ENCODE measurements at regions not wholly inside any gene's neighbourhood (a gene's known extent, or its start where the extent isn't known, plus 50 kb on each side); places are given as distances from the start of the nearest gene placed in this dataset.

- no peak overlapping the region for H3K4me3 ChIP-seq (ENCODE audit: low read depth in 1 of 2, low read length in 2 of 2)
Observed at GRCh38 chr12:92627511-92627910, 75.3 kb upstream of the PLEKHG7 start.

DNA sequence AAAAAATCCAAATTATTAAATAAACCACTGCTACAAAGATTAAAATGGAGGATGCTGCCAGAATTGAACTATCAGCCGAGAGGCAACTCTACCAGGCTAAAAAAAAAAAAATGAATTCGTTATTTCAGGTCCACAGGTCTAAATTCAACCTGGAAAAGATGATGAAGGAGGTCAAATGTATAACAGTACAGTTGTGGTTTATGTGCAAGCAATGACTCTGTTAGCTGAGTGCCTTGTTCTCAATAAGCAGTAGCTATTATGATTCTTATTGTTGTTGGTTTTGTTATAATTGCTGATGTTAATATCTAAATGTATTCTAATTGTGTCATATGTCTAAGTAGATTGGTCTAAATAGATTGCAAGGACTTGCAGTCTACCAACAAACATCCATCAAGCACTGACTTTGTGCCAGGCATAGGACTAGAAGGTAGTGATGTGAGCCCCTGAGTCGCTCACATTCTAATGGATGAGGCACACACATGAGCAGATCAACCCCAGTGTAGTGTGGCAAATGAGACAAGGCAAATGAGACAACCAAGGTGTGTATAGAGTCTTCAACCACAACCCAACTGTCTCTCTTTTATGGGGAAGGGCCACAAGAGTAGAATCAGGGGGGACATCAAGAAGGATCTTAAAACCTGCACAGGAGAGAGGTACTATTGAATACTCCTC lies 77.0 kb upstream of the PLEKHG7 start:
- H3K36me3 ChIP-seq (ENCODE audit: insufficient read depth, low read length): no peaks in the 10 kb centered on the region
- H3K27me3 ChIP-seq (ENCODE audit: control insufficient read depth in 1 of 2, insufficient read depth in 2 of 2, low read length in 2 of 2): no peaks in the 10 kb centered on the region
- H3K4me3 ChIP-seq (ENCODE audit: low read depth in 1 of 2, low read length in 2 of 2): no peak overlapping the region
- no peaks in the 10 kb centered on the region for H3K9me3 ChIP-seq (ENCODE audit: low read length)
- no peak overlapping the region for H3K9ac ChIP-seq (ENCODE audit: low read length)
- H3K4me1 ChIP-seq (ENCODE audit: insufficient read depth, low read length): no peaks in the 10 kb centered on the region
- H3K27ac ChIP-seq (ENCODE audit: low read depth, low read length): no peak overlapping the region

More at GRCh38 chr12:92627511-92627910, 75.3 kb upstream of the PLEKHG7 start:
- Histone ChIP-seq H3K27ac (ENCODE audit: low read depth, low read length) (no peak overlapping the region), H3K4me1 (ENCODE audit: insufficient read depth, low read length) (no peaks in the 10 kb centered on the region), H3K36me3 (ENCODE audit: insufficient read depth, low read length) (no peaks in the 10 kb centered on the region), H3K27me3 (ENCODE audit: control insufficient read depth in 1 of 2, insufficient read depth in 2 of 2, low read length in 2 of 2) (no peaks in the 10 kb centered on the region), H3K9me3 (ENCODE audit: low read length) (no peaks in the 10 kb centered on the region), H3K9ac (ENCODE audit: low read length) (no peak overlapping the region)

- Histone ChIP-seq H3K9me3 (ENCODE audit: low read length) (no peaks in the 10 kb centered on the region), H3K27me3 (ENCODE audit: control insufficient read depth in 1 of 2, insufficient read depth in 2 of 2, low read length in 2 of 2) (no peaks in the 10 kb centered on the region), H3K36me3 (ENCODE audit: insufficient read depth, low read length) (no peaks in the 10 kb centered on the region), H3K4me1 (ENCODE audit: insufficient read depth, low read length) (no peaks in the 10 kb centered on the region), H3K27ac (ENCODE audit: low read depth, low read length) (no peak overlapping the region), H3K9ac (ENCODE audit: low read length) (no peak overlapping the region), H3K4me3 (ENCODE audit: low read depth in 1 of 2, low read length in 2 of 2) (no peak overlapping the region)
Observed at GRCh38 chr12:92624236-92624635, 78.6 kb upstream of the PLEKHG7 start.

DNA sequence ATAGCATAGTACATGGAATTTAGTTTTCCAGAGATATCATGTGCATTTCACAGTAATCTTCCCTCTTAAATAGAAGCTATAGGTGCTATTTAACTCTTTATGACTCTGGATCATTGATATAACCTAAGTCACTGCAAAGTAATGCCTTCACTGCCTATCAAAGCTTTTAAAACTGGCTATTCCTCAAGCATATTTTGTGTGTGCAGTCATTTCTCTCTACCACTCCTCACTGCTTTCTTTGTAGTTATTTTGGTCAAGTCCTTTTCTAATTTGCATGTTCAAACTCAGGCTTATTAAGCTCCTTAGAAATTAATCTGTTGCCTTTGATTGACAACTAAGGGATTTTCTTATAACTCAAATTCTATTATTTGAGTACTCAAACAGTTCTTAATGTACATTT lies 79.4 kb upstream of the PLEKHG7 start:
- Histone ChIP-seq H3K36me3 (ENCODE audit: insufficient read depth, low read length) (no peaks in the 10 kb centered on the region), H3K4me1 (ENCODE audit: insufficient read depth, low read length) (no peaks in the 10 kb centered on the region), H3K27ac (ENCODE audit: low read depth, low read length) (no peak overlapping the region), H3K9me3 (ENCODE audit: low read length) (no peaks in the 10 kb centered on the region), H3K27me3 (ENCODE audit: control insufficient read depth in 1 of 2, insufficient read depth in 2 of 2, low read length in 2 of 2) (no peaks in the 10 kb centered on the region), H3K9ac (ENCODE audit: low read length) (no peak overlapping the region), H3K4me3 (ENCODE audit: low read depth in 1 of 2, low read length in 2 of 2) (no peak overlapping the region)

GRCh38 chr12:92621833-92622232 lies 81.0 kb upstream of the PLEKHG7 start:
- Histone ChIP-seq H3K27me3 (ENCODE audit: control insufficient read depth in 1 of 2, insufficient read depth in 2 of 2, low read length in 2 of 2) (no peaks in the 10 kb centered on the region), H3K36me3 (ENCODE audit: insufficient read depth, low read length) (no peaks in the 10 kb centered on the region), H3K9ac (ENCODE audit: low read length) (no peak overlapping the region), H3K4me3 (ENCODE audit: low read depth in 1 of 2, low read length in 2 of 2) (no peak overlapping the region), H3K27ac (ENCODE audit: low read depth, low read length) (no peak overlapping the region), H3K9me3 (ENCODE audit: low read length) (no peaks in the 10 kb centered on the region), H3K4me1 (ENCODE audit: insufficient read depth, low read length) (no peaks in the 10 kb centered on the region)

- Histone ChIP-seq H3K27ac (ENCODE audit: low read depth, low read length) (no peak overlapping the region), H3K4me1 (ENCODE audit: insufficient read depth, low read length) (no peaks in the 10 kb centered on the region), H3K9me3 (ENCODE audit: low read length) (no peaks in the 10 kb centered on the region), H3K4me3 (ENCODE audit: low read depth in 1 of 2, low read length in 2 of 2) (no peak overlapping the region), H3K9ac (ENCODE audit: low read length) (no peak overlapping the region), H3K27me3 (ENCODE audit: control insufficient read depth in 1 of 2, insufficient read depth in 2 of 2, low read length in 2 of 2) (no peaks in the 10 kb centered on the region), H3K36me3 (ENCODE audit: insufficient read depth, low read length) (no peaks in the 10 kb centered on the region)
Observed at GRCh38 chr12:92621312-92621711, 81.5 kb upstream of the PLEKHG7 start.

- Histone ChIP-seq H3K9me3 (ENCODE audit: low read length) (no peaks in the 10 kb centered on the region), H3K9ac (ENCODE audit: low read length) (no peak overlapping the region), H3K4me3 (ENCODE audit: low read depth in 1 of 2, low read length in 2 of 2) (no peak overlapping the region), H3K36me3 (ENCODE audit: insufficient read depth, low read length) (no peaks in the 10 kb centered on the region), H3K27ac (ENCODE audit: low read depth, low read length) (no peak overlapping the region), H3K27me3 (ENCODE audit: control insufficient read depth in 1 of 2, insufficient read depth in 2 of 2, low read length in 2 of 2) (no peaks in the 10 kb centered on the region), H3K4me1 (ENCODE audit: insufficient read depth, low read length) (no peaks in the 10 kb centered on the region)
Observed at GRCh38 chr12:92619730-92620684, 82.8 kb upstream of the PLEKHG7 start.

DNA sequence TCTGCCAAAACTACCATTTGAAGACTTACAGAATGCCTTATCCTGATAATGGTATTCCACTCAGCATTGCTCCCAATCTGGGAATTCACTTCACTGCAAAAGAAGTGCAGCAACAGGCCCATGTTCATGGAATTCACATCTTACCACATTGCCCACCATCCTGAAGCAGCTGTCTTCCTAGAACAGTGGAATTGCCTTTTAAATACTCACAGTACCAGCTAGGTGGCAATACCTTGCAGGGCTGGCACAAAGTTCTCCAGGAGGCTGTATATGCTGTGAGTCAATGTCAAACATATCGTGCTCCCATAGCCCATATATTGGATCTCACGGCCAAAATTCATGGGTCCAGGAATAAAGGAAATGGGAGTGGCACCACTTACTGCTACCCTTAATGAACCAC lies 83.8 kb upstream of the PLEKHG7 start:
- no peak overlapping the region for H3K4me3 ChIP-seq (ENCODE audit: low read depth in 1 of 2, low read length in 2 of 2)
- H3K9ac ChIP-seq (ENCODE audit: low read length): no peak overlapping the region
- H3K27ac ChIP-seq (ENCODE audit: low read depth, low read length): no peak overlapping the region
- H3K36me3 ChIP-seq (ENCODE audit: insufficient read depth, low read length): no peaks in the 10 kb centered on the region
- H3K4me1 ChIP-seq (ENCODE audit: insufficient read depth, low read length): no peaks in the 10 kb centered on the region
- no peaks in the 10 kb centered on the region for H3K9me3 ChIP-seq (ENCODE audit: low read length)
- H3K27me3 ChIP-seq (ENCODE audit: control insufficient read depth in 1 of 2, insufficient read depth in 2 of 2, low read length in 2 of 2): no peaks in the 10 kb centered on the region

- Histone ChIP-seq H3K27me3 (ENCODE audit: control insufficient read depth in 1 of 2, insufficient read depth in 2 of 2, low read length in 2 of 2) (no peaks in the 10 kb centered on the region), H3K27ac (ENCODE audit: low read depth, low read length) (no peak overlapping the region), H3K9me3 (ENCODE audit: low read length) (no peaks in the 10 kb centered on the region), H3K9ac (ENCODE audit: low read length) (no peak overlapping the region), H3K36me3 (ENCODE audit: insufficient read depth, low read length) (no peaks in the 10 kb centered on the region), H3K4me1 (ENCODE audit: insufficient read depth, low read length) (no peaks in the 10 kb centered on the region), H3K4me3 (ENCODE audit: low read depth in 1 of 2, low read length in 2 of 2) (no peak overlapping the region)
Observed at GRCh38 chr12:92615703-92616102, 87.1 kb upstream of the PLEKHG7 start.

DNA sequence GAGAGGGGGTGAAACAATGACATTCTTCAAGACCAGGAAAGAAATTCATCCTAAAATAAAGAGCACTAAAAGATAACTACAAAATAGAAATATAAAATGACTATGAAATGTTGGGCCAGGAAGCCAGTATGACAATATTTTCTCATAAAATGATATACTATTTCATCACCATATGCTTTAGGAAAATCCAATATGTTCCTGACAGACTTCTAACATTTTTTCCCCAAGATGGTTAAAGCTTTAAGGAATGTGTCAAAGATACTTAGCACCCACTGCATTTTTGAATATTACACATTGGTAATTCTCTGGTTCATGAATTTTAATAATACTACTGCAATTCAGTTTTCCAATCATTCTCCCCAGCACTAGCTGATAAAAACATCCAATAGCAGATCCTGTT lies 87.7 kb upstream of the PLEKHG7 start:
- Histone ChIP-seq H3K4me1 (ENCODE audit: insufficient read depth, low read length) (no peaks in the 10 kb centered on the region), H3K36me3 (ENCODE audit: insufficient read depth, low read length) (no peaks in the 10 kb centered on the region), H3K4me3 (ENCODE audit: low read depth in 1 of 2, low read length in 2 of 2) (no peak overlapping the region), H3K9me3 (ENCODE audit: low read length) (no peaks in the 10 kb centered on the region), H3K27ac (ENCODE audit: low read depth, low read length) (no peak overlapping the region), H3K9ac (ENCODE audit: low read length) (no peak overlapping the region), H3K27me3 (ENCODE audit: control insufficient read depth in 1 of 2, insufficient read depth in 2 of 2, low read length in 2 of 2) (no peaks in the 10 kb centered on the region)

GRCh38 chr12:92614502-92614901 lies 88.3 kb upstream of the PLEKHG7 start:
- H3K27ac ChIP-seq (ENCODE audit: low read depth, low read length): no peak overlapping the region
- no peak overlapping the region for H3K9ac ChIP-seq (ENCODE audit: low read length)
- no peak overlapping the region for H3K4me3 ChIP-seq (ENCODE audit: low read depth in 1 of 2, low read length in 2 of 2)
- no peaks in the 10 kb centered on the region for H3K27me3 ChIP-seq (ENCODE audit: control insufficient read depth in 1 of 2, insufficient read depth in 2 of 2, low read length in 2 of 2)
- no peaks in the 10 kb centered on the region for H3K9me3 ChIP-seq (ENCODE audit: low read length)
- no peaks in the 10 kb centered on the region for H3K4me1 ChIP-seq (ENCODE audit: insufficient read depth, low read length)
- H3K36me3 ChIP-seq (ENCODE audit: insufficient read depth, low read length): no peaks in the 10 kb centered on the region

Data from muscle layer of colon (tissue), 2 donors.